T-cell (primary cell): ENCODE measurements at regions not wholly inside any gene's neighbourhood (a gene's known extent, or its start where the extent isn't known, plus 50 kb on each side); places are given as distances from the start of the nearest gene placed in this dataset.
"Not testable (repeated sequence)": the region's sequence is repeated elsewhere in the genome, so short reads cannot be mapped to it uniquely, and the experiment has no call there.

Source experiments
- ATAC-seq, 4 experiments: fragments of 200-7000 bp in 3 of 4; fragments of 150-1000 bp in 1 of 4; cut with Tn5 transposase; replicated peaks in 1 of 4; 1 replicate in 3 of 4; 2 replicates in 1 of 4; pipeline ENCODE4 v1.10.0; 2021; ENCODE audit warnings: moderate library complexity in 3 of 4, mild to moderate bottlenecking in 2 of 4, moderate number of reproducible peaks in 1 of 4
- CTCF ChIA-PET, 2 donors: fragments of 300-600 bp; sonication (Branson Sonifier 250); formaldehyde crosslinking; loops; one replicate each; lab custom pipeline; 2022; ENCODE audit warnings: antibody characterized with exemption in 2 of 2; lab: Charles Lee
- POLR2A ChIA-PET, 2 donors: fragments of 300-600 bp; sonication (Branson Sonifier 250); formaldehyde crosslinking; loops; one replicate each; lab custom pipeline; 2022; ENCODE audit warnings: antibody characterized with exemption in 2 of 2; lab: Charles Lee
- DNase-seq, 35 experiments: peaks; one replicate each; pipeline versions ENCODE4 v3.0.0 to v3.0.0-alpha.2; 2013 to 2023
- H3K27ac ChIP-seq: one replicate; pipeline ENCODE4 v1.5.1; 2013; ENCODE audit warnings: low read length
- H3K27me3 ChIP-seq, 2 experiments: replicated peaks in 1 of 2; 1 replicate in 1 of 2; 2 replicates in 1 of 2; pipeline versions ENCODE4 v1.6.1 to v1.7.0; 2013; ENCODE audit warnings: low read length in 1 of 2, mixed read lengths in 1 of 2; ENCODE audit not compliant: control insufficient read depth in 2 of 2, insufficient read depth in 2 of 2; ENCODE audit errors: extremely low read depth in 1 of 2
- H3K36me3 ChIP-seq, 2 donors: 1 replicate in 1 of 2; 2 replicates in 1 of 2; pipeline versions ENCODE4 v1.6.1 to v1.7.0; 2013; ENCODE audit warnings: low read length in 1 of 2; ENCODE audit not compliant: control insufficient read depth in 2 of 2, insufficient read depth in 1 of 2; ENCODE audit errors: extremely low read depth in 1 of 2
- H3K4me1 ChIP-seq, 2 experiments: 1 replicate in 1 of 2; 2 replicates in 1 of 2; pipeline versions ENCODE4 v1.6.1 to v1.7.0; 2013; ENCODE audit warnings: low read length in 2 of 2, mixed read lengths in 1 of 2; ENCODE audit not compliant: insufficient read depth in 2 of 2, control insufficient read depth in 1 of 2; ENCODE audit errors: extremely low read depth in 1 of 2
- H3K4me3 ChIP-seq, 2 donors: 1 replicate in 1 of 2; 2 replicates in 1 of 2; pipeline versions ENCODE4 v1.5.1 to v1.7.0; 2013; ENCODE audit warnings: mild to moderate bottlenecking in 2 of 2, low read length in 1 of 2, moderate library complexity in 1 of 2; ENCODE audit not compliant: control insufficient read depth in 1 of 2; ENCODE audit errors: extremely low read depth in 1 of 2
- H3K9me3 ChIP-seq: 2 replicates; pipeline ENCODE4 v1.7.0; 2013
- H3K27ac Mint-ChIP-seq, 2 donors: one replicate each; pipeline ENCODE4 v1.8.0; 2020 to 2021; ENCODE audit warnings: mild to moderate bottlenecking in 2 of 2, mixed read lengths in 2 of 2
- H3K27me3 Mint-ChIP-seq, 2 donors: one replicate each; pipeline ENCODE4 v1.8.0; 2021 to 2022; ENCODE audit warnings: mixed read lengths in 2 of 2
- H3K36me3 Mint-ChIP-seq: one replicate; pipeline ENCODE4 v1.8.0; 2021; ENCODE audit warnings: mixed read lengths
- H3K4me1 Mint-ChIP-seq, 3 donors: one replicate each; pipeline ENCODE4 v1.8.0; 2020 to 2022; ENCODE audit warnings: mixed read lengths in 3 of 3, mild to moderate bottlenecking in 1 of 3
- H3K4me3 Mint-ChIP-seq, 3 donors: one replicate each; pipeline ENCODE4 v1.8.0; 2020 to 2022; ENCODE audit warnings: mild to moderate bottlenecking in 3 of 3, mixed read lengths in 3 of 3, moderate library complexity in 3 of 3
- H3K9me3 Mint-ChIP-seq, 3 donors: one replicate each; pipeline ENCODE4 v1.8.0; 2020 to 2022; ENCODE audit warnings: mixed read lengths in 3 of 3
- WGBS: methylation state at CpG from one replicate; pipeline ENCODE4 v1.1.5; 2013; ENCODE audit warnings: missing lambda C conversion rate; ENCODE audit not compliant: insufficient coverage; 5-methylcytosine and 5-hydroxymethylcytosine counted together

- no peak overlapping the region for H3K27ac Mint-ChIP-seq
- H3K9me3 Mint-ChIP-seq, result peaks cover 2 to 14% (median 3%) of the 10 kb centered on the region in 3 donors
- no peak overlapping the region for H3K4me3 Mint-ChIP-seq
- no peaks in the 10 kb centered on the region for H3K4me1 ChIP-seq
- H3K4me3 ChIP-seq, result no peak overlapping the region
- 84% methylated on average over 11 of the region's 14 CpGs for WGBS
- no peaks in the 10 kb centered on the region for H3K27me3 ChIP-seq
- H3K4me1 Mint-ChIP-seq, result no peaks in the 10 kb centered on the region
- ATAC-seq (no peak), DNase-seq (no peak)
- H3K27me3 Mint-ChIP-seq, result no peaks in the 10 kb centered on the region
- ChIA-PET POLR2A (no interaction called here), CTCF (no interaction called here)
- no peak overlapping the region for H3K27ac ChIP-seq
- H3K36me3 Mint-ChIP-seq, result no peaks in the 10 kb centered on the region
- no peaks in the 10 kb centered on the region for H3K9me3 ChIP-seq
- no peaks in the 10 kb centered on the region for H3K36me3 ChIP-seq
These were observed 582.2 kb downstream of the CETN3 start for GRCh38 chr5:89827359-89827758.

GRCh38 chr5:89826938-89827337 lies 582.6 kb downstream of the CETN3 start:
- Mint-ChIP-seq H3K27me3 (no peaks in the 10 kb centered on the region), H3K4me1 (no peaks in the 10 kb centered on the region), H3K36me3 (no peaks in the 10 kb centered on the region), H3K27ac (no peak overlapping the region), H3K4me3 (no peak overlapping the region), H3K9me3 (peaks cover 0 to 16% (median 3%) of the 10 kb centered on the region in 3 donors)
- Histone ChIP-seq H3K27ac (no peak overlapping the region), H3K36me3 (no peaks in the 10 kb centered on the region), H3K9me3 (no peaks in the 10 kb centered on the region), H3K4me1 (no peaks in the 10 kb centered on the region), H3K27me3 (no peaks in the 10 kb centered on the region), H3K4me3 (no peak overlapping the region)
- DNase-seq (no peak), ATAC-seq (no peak)
- 86% methylated on average over 1 of the region's 8 CpGs for WGBS
- POLR2A ChIA-PET, result no interaction called here
- CTCF ChIA-PET, result no interaction called here

GRCh38 chr5:89823046-89823445 lies 586.5 kb downstream of the CETN3 start:
- Histone ChIP-seq H3K9me3 (no peaks in the 10 kb centered on the region), H3K27me3 (no peaks in the 10 kb centered on the region), H3K4me1 (no peaks in the 10 kb centered on the region), H3K27ac (no peak overlapping the region), H3K36me3 (no peaks in the 10 kb centered on the region), H3K4me3 (no peak overlapping the region)
- CTCF ChIA-PET, result no interaction called here
- H3K9me3 Mint-ChIP-seq, result peaks cover 0 to 10% (median 3%) of the 10 kb centered on the region in 3 donors
- no CpG with 5 or more reads among the region's 2 CpGs for WGBS
- H3K27me3 Mint-ChIP-seq, result no peaks in the 10 kb centered on the region
- H3K36me3 Mint-ChIP-seq, result no peaks in the 10 kb centered on the region
- H3K4me3 Mint-ChIP-seq, result no peak overlapping the region
- H3K4me1 Mint-ChIP-seq, result no peaks in the 10 kb centered on the region
- no peak for ATAC-seq
- no peak for DNase-seq
- H3K27ac Mint-ChIP-seq, result no peak overlapping the region
- POLR2A ChIA-PET, result no interaction called here

GRCh38 chr5:89817841-89818240 lies 591.7 kb downstream of the CETN3 start:
- H3K4me1 ChIP-seq, result no peaks in the 10 kb centered on the region
- H3K27me3 Mint-ChIP-seq, result no peaks in the 10 kb centered on the region
- POLR2A ChIA-PET, result no interaction called here

GRCh38 chr5:89816038-89816437 lies 593.5 kb downstream of the CETN3 start:
- H3K27me3 Mint-ChIP-seq, result no peaks in the 10 kb centered on the region
- peaks cover 0 to 7% (median 2%) of the 10 kb centered on the region in 3 donors for H3K9me3 Mint-ChIP-seq
- H3K27me3 ChIP-seq, result no peaks in the 10 kb centered on the region
- ATAC-seq (no peak), DNase-seq (no peak)
- no peak overlapping the region for H3K4me3 ChIP-seq
- H3K36me3 ChIP-seq, result no peaks in the 10 kb centered on the region
- H3K27ac ChIP-seq, result no peak overlapping the region
- no peak overlapping the region for H3K27ac Mint-ChIP-seq
- no peaks in the 10 kb centered on the region for H3K36me3 Mint-ChIP-seq
- ChIA-PET CTCF (no interaction called here), POLR2A (no interaction called here)
- no peaks in the 10 kb centered on the region for H3K9me3 ChIP-seq
- no CpG with 5 or more reads among the region's 2 CpGs for WGBS
- no peak overlapping the region for H3K4me3 Mint-ChIP-seq
- H3K4me1 ChIP-seq, result no peaks in the 10 kb centered on the region
- H3K4me1 Mint-ChIP-seq, result no peaks in the 10 kb centered on the region

More at GRCh38 chr5:89817841-89818240, 591.7 kb downstream of the CETN3 start:
- Histone ChIP-seq H3K9me3 (no peaks in the 10 kb centered on the region), H3K27me3 (no peaks in the 10 kb centered on the region), H3K36me3 (no peaks in the 10 kb centered on the region), H3K4me3 (no peak overlapping the region), H3K27ac (no peak overlapping the region)
- peaks cover 1 to 4% (median 2%) of the 10 kb centered on the region in 3 donors for H3K9me3 Mint-ChIP-seq
- WGBS, result no CpG with 5 or more reads among the region's 4 CpGs
- DNase-seq (no peak), ATAC-seq (no peak)
- no peaks in the 10 kb centered on the region for H3K36me3 Mint-ChIP-seq
- no peak overlapping the region for H3K4me3 Mint-ChIP-seq
- H3K27ac Mint-ChIP-seq, result no peak overlapping the region
- H3K4me1 Mint-ChIP-seq, result no peaks in the 10 kb centered on the region
- CTCF ChIA-PET, result no interaction called here

- H3K4me1 ChIP-seq, DNase-seq, ATAC-seq, H3K27ac ChIP-seq, H3K27me3 ChIP-seq, H3K4me3 Mint-ChIP-seq, H3K36me3 ChIP-seq, CTCF ChIA-PET, H3K9me3 ChIP-seq, H3K36me3 Mint-ChIP-seq, H3K27ac Mint-ChIP-seq, H3K4me3 ChIP-seq, H3K4me1 Mint-ChIP-seq, H3K27me3 Mint-ChIP-seq, POLR2A ChIA-PET: not testable (repeated sequence)
- 94% methylated on average over 5 of the region's 5 CpGs for WGBS
- peaks cover 8 to 12% (median 11%) of the 10 kb centered on the region in 3 donors for H3K9me3 Mint-ChIP-seq
These were observed 608.8 kb downstream of the CETN3 start for GRCh38 chr5:89800735-89801134.

GRCh38 chr5:89794504-89794903 lies 615.1 kb downstream of the CETN3 start:
- CTCF ChIA-PET, H3K4me1 Mint-ChIP-seq, H3K27ac ChIP-seq, ATAC-seq, H3K4me3 ChIP-seq, POLR2A ChIA-PET, H3K9me3 ChIP-seq, H3K27ac Mint-ChIP-seq, H3K27me3 ChIP-seq, DNase-seq, H3K36me3 ChIP-seq, H3K4me3 Mint-ChIP-seq, H3K27me3 Mint-ChIP-seq, H3K4me1 ChIP-seq, H3K36me3 Mint-ChIP-seq: not testable (repeated sequence)
- 82% methylated on average over 6 of the region's 6 CpGs for WGBS
- H3K9me3 Mint-ChIP-seq, result peaks cover 4 to 16% (median 14%) of the 10 kb centered on the region in 3 donors
